ENCODE measurements at regions not wholly inside any gene's neighbourhood (a gene's known extent, or its start where the extent isn't known, plus 50 kb on each side); places are given as distances from the start of the nearest gene placed in this dataset.

GRCh38 chr18:25674183-25674582 is 322.2 kb upstream of the ZNF521 start:
- TF ChIP-seq CTCF (conservative IDR thresholded peaks at IDR 0.05; ENCODE audit: low read depth, low read length): no peak
- no peak overlapping the region for H3K4me3 ChIP-seq (ENCODE audit: low read depth, low read length)
- DNase-seq (ENCODE audit: low read depth): no peak

GRCh38 chr18:25672490-25672889 is 320.5 kb upstream of the ZNF521 start:
- peak; percentile 19 for TF ChIP-seq CTCF (conservative IDR thresholded peaks at IDR 0.05; ENCODE audit: low read depth, low read length)
- H3K4me3 ChIP-seq (ENCODE audit: low read depth, low read length): no peak overlapping the region
- DNase-seq (ENCODE audit: low read depth): no peak

- peak; percentile 41 for TF ChIP-seq CTCF (conservative IDR thresholded peaks at IDR 0.05; ENCODE audit: low read depth, low read length)
- no peak overlapping the region for H3K4me3 ChIP-seq (ENCODE audit: low read depth, low read length)
- peak; percentile 50 for DNase-seq (ENCODE audit: low read depth)
These were observed 317.8 kb upstream of the ZNF521 start for GRCh38 chr18:25669741-25670140.

GRCh38 chr18:25662272-25662671 is 310.3 kb upstream of the ZNF521 start:
- peak; percentile 43 for DNase-seq (ENCODE audit: low read depth)
- no peak for TF ChIP-seq CTCF (conservative IDR thresholded peaks at IDR 0.05; ENCODE audit: low read depth, low read length)
- H3K4me3 ChIP-seq (ENCODE audit: low read depth, low read length): no peak overlapping the region

- peak; percentile 28 for DNase-seq (ENCODE audit: low read depth)
- H3K4me3 ChIP-seq (ENCODE audit: low read depth, low read length): no peak overlapping the region
- TF ChIP-seq CTCF (conservative IDR thresholded peaks at IDR 0.05; ENCODE audit: low read depth, low read length): no peak
These were observed 309.9 kb upstream of the ZNF521 start for GRCh38 chr18:25661831-25662230.

GRCh38 chr18:25659541-25659940 is 307.6 kb upstream of the ZNF521 start:
- no peak overlapping the region for H3K4me3 ChIP-seq (ENCODE audit: low read depth, low read length)
- DNase-seq (ENCODE audit: low read depth): no peak
- TF ChIP-seq CTCF (conservative IDR thresholded peaks at IDR 0.05; ENCODE audit: low read depth, low read length): no peak

GRCh38 chr18:25658476-25658875 is 306.5 kb upstream of the ZNF521 start:
- no peak overlapping the region for H3K4me3 ChIP-seq (ENCODE audit: low read depth, low read length)
- DNase-seq (ENCODE audit: low read depth): no peak
- no peak for TF ChIP-seq CTCF (conservative IDR thresholded peaks at IDR 0.05; ENCODE audit: low read depth, low read length)
